ENCODE measurements at regions not wholly inside any gene's neighbourhood (a gene's known extent, or its start where the extent isn't known, plus 50 kb on each side); places are given as distances from the start of the nearest gene placed in this dataset.

DNA sequence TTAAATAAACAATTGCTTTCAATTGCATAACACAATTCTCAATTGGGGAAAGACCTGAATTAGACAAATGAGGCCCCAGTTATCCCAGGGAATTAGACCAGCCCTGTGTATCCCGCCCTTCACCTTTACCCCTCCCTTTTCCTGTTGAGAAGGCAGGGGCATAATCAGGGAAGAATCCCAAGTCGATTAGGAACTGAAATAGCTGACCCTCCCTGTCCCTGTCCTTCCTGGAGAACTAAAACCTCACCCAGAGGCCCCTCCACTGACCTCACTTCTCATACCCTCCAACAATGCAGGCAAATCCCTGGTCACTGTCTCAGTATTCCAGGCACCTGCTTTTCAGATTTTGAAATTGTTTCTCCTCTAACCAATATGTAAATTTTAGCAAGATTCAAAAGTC lies 165.4 kb upstream of the CDH11 start:
- no peaks in the 10 kb centered on the region for H3K36me3 ChIP-seq
- no peak for DNase-seq
- no peaks in the 10 kb centered on the region for H3K4me1 ChIP-seq
- TF ChIP-seq POLR2A (IDR thresholded peaks at IDR 0.05) = no peak
- TF ChIP-seq, protein P1, sequence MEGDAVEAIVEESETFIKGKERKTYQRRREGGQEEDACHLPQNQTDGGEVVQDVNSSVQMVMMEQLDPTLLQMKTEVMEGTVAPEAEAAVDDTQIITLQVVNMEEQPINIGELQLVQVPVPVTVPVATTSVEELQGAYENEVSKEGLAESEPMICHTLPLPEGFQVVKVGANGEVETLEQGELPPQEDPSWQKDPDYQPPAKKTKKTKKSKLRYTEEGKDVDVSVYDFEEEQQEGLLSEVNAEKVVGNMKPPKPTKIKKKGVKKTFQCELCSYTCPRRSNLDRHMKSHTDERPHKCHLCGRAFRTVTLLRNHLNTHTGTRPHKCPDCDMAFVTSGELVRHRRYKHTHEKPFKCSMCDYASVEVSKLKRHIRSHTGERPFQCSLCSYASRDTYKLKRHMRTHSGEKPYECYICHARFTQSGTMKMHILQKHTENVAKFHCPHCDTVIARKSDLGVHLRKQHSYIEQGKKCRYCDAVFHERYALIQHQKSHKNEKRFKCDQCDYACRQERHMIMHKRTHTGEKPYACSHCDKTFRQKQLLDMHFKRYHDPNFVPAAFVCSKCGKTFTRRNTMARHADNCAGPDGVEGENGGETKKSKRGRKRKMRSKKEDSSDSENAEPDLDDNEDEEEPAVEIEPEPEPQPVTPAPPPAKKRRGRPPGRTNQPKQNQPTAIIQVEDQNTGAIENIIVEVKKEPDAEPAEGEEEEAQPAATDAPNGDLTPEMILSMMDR (IDR thresholded peaks at IDR 0.05) = no peak
- no peak overlapping the region for H3K27ac ChIP-seq
- no peaks in the 10 kb centered on the region for H3K9me3 ChIP-seq
- no peaks in the 10 kb centered on the region for H3K27me3 ChIP-seq
- no peak overlapping the region for H3K4me3 ChIP-seq

DNA sequence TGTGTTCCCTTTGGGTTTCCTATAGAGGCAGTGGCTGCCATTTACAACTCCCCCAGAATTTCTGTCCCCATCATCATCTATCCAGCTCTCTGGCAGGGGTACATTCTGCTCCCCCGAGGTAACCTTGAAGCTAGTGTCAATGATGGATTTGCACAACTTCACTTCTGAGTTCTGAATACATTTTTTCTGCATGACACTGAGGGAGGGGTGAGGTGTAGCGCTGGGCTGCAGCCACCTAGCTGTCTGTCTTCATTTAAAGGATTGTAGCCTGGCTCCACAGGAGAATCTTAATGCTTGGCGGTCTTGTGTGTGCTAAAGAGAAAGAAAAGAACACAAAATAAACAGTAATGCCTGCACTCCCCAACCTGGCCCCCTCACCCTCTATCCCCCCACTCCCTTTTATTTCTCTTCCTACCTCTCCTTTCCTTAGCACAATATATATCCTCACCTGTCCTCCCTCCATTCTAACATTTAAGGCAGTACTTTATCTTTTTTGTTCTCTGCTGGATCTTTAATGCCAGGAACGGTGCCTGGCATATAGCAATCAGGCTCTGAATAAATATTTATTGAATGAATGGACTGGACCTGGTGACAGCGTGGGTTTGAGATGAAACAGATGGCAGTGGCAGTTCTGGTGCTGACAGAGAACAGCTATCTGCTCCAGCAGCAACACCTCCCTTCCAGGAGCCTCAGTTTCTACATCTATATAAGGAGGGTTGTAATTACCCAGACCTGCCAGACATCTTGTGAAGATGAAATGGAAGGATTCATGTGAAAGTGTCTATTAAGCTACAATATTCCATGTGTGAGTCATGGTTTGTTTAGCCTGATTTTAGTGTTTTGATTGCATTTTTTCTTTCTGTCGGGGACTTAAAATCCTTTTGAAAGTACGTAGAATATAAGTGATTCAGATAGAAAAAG lies 163.5 kb upstream of the CDH11 start:
- Histone ChIP-seq H3K36me3 (no peaks in the 10 kb centered on the region), H3K27ac (no peak overlapping the region), H3K4me1 (no peaks in the 10 kb centered on the region), H3K27me3 (no peaks in the 10 kb centered on the region), H3K4me3 (no peak overlapping the region), H3K9me3 (no peaks in the 10 kb centered on the region)
- no peak for DNase-seq
- TF ChIP-seq, protein P1 (IDR thresholded peaks at IDR 0.05) = no peak
- no peak for TF ChIP-seq POLR2A (IDR thresholded peaks at IDR 0.05)

DNA sequence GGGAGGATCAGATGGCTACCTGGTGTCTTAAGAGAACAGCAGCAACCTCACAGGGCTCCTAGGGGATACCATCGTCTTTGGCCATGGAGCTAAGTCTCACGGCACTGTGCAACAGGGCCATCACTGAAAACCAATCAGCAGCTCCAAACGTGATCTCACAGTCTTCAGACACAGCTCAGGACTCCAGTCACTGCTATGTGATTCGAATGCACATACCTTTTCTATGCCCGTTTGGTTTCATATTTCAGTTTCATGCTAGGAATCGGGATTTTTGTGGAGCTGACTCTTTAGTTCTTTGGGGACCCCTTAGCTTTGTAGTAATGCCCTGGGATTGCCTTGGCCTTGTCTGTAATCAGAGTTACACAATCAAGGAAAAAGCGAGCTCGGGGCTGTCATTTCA lies 162.8 kb upstream of the CDH11 start:
- Histone ChIP-seq H3K9me3 (no peaks in the 10 kb centered on the region), H3K4me3 (no peak overlapping the region), H3K27me3 (no peaks in the 10 kb centered on the region), H3K27ac (no peak overlapping the region), H3K36me3 (no peaks in the 10 kb centered on the region), H3K4me1 (no peaks in the 10 kb centered on the region)
- TF ChIP-seq POLR2A (IDR thresholded peaks at IDR 0.05) = no peak
- TF ChIP-seq, protein P1 (IDR thresholded peaks at IDR 0.05) = no peak
- no peak for DNase-seq

DNA sequence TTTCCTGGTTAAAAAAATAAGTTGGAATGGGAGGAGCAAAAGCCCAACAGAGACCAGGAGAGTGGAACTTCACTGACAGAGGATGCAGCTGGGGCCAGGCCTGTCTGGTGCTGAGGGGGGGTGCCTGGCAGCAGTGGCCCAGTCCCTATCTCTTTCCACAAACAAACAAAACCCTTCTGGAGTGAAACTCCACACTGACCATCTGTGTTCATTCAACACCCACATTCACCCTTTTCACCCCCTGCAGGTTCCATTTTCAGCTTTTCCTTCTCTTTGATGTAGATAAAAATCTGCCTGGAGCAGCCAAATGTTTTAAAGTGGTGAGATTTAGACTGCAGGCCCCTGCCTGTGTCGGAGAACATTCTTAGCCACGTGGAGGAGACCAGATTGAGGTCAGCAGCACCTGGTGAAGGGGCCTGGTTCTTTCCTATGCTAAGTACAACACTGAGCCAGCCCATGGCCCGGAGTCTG lies 161.4 kb upstream of the CDH11 start:
- no peaks in the 10 kb centered on the region for H3K4me1 ChIP-seq
- no peaks in the 10 kb centered on the region for H3K36me3 ChIP-seq
- TF ChIP-seq, protein P1 (IDR thresholded peaks at IDR 0.05) = no peak
- TF ChIP-seq POLR2A (IDR thresholded peaks at IDR 0.05) = no peak

DNA sequence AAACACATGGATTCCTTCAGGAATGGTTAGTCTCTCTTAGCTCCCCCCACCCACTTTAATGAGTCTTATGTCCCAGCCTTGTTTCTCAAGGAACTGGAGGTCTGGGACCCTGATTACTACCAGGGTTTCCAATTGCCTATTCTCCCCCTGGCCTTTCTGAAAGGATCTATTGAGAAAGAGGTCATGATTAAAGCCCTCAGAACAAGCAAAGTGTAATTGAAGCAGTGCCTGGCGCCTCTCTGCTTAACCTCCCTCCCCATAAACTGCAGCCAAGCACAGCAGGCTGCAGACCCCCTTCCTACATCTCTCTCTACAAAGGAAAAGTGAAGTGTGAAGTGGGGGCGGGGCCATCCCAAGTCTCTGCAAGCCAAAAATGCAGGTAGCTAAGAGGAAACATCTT lies 159.7 kb upstream of the CDH11 start:
- Histone ChIP-seq H3K36me3 (no peaks in the 10 kb centered on the region), H3K27me3 (no peaks in the 10 kb centered on the region), H3K9me3 (no peaks in the 10 kb centered on the region), H3K4me1 (no peaks in the 10 kb centered on the region), H3K27ac (no peak overlapping the region), H3K4me3 (no peak overlapping the region)
- no peak for TF ChIP-seq POLR2A (IDR thresholded peaks at IDR 0.05)
- TF ChIP-seq, protein P1 (IDR thresholded peaks at IDR 0.05) = no peak
- no peak for DNase-seq

More for the DNA sequence above, 161.4 kb upstream of the CDH11 start:
- no peaks in the 10 kb centered on the region for H3K27me3 ChIP-seq
- no peak for DNase-seq
- H3K27ac ChIP-seq = no peak overlapping the region
- H3K4me3 ChIP-seq = no peak overlapping the region
- H3K9me3 ChIP-seq = no peaks in the 10 kb centered on the region

Data from Peyer's patch (tissue), 4 donors.